Esophagus muscularis mucosa (tissue), 3 donors: ENCODE measurements at regions not wholly inside any gene's neighbourhood (a gene's known extent, or its start where the extent isn't known, plus 50 kb on each side); places are given as distances from the start of the nearest gene placed in this dataset.

Experiments used
- POLR2AphosphoS5 ChIP-seq, 2 donors: sonication (generic); formaldehyde crosslinking; IDR thresholded peaks; one replicate each; pipeline ENCODE4 v1.6.1; 2017; ENCODE audit warnings: antibody characterized with exemption in 2 of 2
- TF ChIP-seq, protein P1 (sequence below), 3 experiments: fragments of 200-600 bp in 2 of 3; fragments of 450-650 bp in 1 of 3; sonication (generic) in 2 of 3; IDR thresholded peaks; one replicate each; pipeline ENCODE4 v1.5.1; 2017 to 2019; ENCODE audit warnings: antibody characterized with exemption in 3 of 3, mild to moderate bottlenecking in 2 of 3, moderate library complexity in 1 of 3

DNA sequence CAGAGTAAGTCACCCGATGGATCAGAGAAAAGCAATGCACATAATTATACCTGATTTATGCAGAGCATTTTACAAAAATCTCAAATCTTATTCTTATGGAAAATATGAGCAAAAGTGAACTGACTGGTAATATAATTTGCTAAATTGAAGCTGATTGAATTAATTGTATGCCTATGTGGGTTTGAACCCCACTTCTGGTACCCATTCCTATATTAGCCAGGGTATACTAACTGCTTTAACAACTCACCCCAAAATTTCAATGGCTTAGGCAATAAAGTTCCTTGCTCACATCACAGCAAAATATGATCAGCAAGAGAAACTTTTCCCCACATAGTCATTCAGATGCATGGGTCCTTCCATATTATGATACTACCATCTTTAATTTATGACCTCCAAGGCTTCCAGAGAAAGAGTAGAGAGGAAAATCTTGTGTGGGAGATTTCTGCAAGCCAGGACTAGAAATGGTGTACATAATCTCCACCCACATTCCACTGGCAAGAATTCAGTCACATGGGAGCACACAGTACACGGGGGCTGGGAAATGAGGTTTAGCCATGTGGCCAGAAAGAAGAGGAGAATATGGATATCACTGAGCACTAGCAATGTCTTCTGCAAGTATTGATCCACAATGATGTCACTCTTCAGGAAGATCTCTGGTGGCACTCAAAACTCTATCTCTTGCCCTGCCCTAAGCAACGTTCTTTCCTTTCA lies 640.7 kb downstream of the BCOR start:
- no peak for TF ChIP-seq POLR2AphosphoS5 (IDR thresholded peaks at IDR 0.05)
- TF ChIP-seq, protein P1, sequence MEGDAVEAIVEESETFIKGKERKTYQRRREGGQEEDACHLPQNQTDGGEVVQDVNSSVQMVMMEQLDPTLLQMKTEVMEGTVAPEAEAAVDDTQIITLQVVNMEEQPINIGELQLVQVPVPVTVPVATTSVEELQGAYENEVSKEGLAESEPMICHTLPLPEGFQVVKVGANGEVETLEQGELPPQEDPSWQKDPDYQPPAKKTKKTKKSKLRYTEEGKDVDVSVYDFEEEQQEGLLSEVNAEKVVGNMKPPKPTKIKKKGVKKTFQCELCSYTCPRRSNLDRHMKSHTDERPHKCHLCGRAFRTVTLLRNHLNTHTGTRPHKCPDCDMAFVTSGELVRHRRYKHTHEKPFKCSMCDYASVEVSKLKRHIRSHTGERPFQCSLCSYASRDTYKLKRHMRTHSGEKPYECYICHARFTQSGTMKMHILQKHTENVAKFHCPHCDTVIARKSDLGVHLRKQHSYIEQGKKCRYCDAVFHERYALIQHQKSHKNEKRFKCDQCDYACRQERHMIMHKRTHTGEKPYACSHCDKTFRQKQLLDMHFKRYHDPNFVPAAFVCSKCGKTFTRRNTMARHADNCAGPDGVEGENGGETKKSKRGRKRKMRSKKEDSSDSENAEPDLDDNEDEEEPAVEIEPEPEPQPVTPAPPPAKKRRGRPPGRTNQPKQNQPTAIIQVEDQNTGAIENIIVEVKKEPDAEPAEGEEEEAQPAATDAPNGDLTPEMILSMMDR (IDR thresholded peaks at IDR 0.05), result no peak
